ENCODE measurements at regions not wholly inside any gene's neighbourhood (a gene's known extent, or its start where the extent isn't known, plus 50 kb on each side); places are given as distances from the start of the nearest gene placed in this dataset.

DNA sequence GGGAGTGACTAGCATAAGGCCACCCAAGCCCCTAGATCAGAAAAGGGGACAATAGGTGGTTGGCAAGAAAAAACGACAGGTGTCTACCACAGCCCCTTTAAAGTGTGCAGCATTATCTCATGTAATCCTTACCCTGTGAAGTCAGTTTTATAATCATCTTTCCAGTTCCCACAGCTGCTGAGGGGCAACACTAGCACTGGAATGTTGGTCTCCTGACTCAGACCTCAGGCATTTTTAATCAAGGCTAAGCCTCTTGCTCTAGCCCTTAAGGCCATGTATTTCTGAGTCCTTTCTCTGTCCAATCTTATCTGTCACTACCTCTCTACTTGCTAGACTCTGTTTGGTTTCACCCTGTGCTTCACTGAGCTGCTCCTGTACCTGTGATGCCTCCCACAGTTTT, 171.7 kb downstream of the TLE3 start:
- no peak for TF ChIP-seq YY1 (IDR thresholded peaks at IDR 0.05)
- TF ChIP-seq REST (IDR thresholded peaks at IDR 0.05), result no peak
- TF ChIP-seq, protein P1, sequence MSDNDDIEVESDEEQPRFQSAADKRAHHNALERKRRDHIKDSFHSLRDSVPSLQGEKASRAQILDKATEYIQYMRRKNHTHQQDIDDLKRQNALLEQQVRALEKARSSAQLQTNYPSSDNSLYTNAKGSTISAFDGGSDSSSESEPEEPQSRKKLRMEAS (IDR thresholded peaks at IDR 0.05), result no peak
- no peak for TF ChIP-seq CTCF (IDR thresholded peaks at IDR 0.05; ENCODE audit: low read depth, low read length, missing input control)
- TF ChIP-seq RAD21 (IDR thresholded peaks at IDR 0.05), result no peak
- no peak for TF ChIP-seq TAF1 (conservative IDR thresholded peaks at IDR 0.05)
- no peak for TF ChIP-seq GABPA (IDR thresholded peaks at IDR 0.05 in 1 of 2, conservative IDR thresholded peaks at IDR 0.05 in 1 of 2)
- no peak for TF ChIP-seq JUND (IDR thresholded peaks at IDR 0.05)
- no peak for TF ChIP-seq HNF4G (IDR thresholded peaks at IDR 0.05)
- no peak for TF ChIP-seq SP1 (IDR thresholded peaks at IDR 0.05)
- TF ChIP-seq NR2F2 (IDR thresholded peaks at IDR 0.05), result no peak
- no peak for TF ChIP-seq ATF3 (IDR thresholded peaks at IDR 0.05)
- TF ChIP-seq, protein P2, sequence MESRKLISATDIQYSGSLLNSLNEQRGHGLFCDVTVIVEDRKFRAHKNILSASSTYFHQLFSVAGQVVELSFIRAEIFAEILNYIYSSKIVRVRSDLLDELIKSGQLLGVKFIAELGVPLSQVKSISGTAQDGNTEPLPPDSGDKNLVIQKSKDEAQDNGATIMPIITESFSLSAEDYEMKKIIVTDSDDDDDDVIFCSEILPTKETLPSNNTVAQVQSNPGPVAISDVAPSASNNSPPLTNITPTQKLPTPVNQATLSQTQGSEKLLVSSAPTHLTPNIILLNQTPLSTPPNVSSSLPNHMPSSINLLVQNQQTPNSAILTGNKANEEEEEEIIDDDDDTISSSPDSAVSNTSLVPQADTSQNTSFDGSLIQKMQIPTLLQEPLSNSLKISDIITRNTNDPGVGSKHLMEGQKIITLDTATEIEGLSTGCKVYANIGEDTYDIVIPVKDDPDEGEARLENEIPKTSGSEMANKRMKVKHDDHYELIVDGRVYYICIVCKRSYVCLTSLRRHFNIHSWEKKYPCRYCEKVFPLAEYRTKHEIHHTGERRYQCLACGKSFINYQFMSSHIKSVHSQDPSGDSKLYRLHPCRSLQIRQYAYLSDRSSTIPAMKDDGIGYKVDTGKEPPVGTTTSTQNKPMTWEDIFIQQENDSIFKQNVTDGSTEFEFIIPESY (IDR thresholded peaks at IDR 0.05), result no peak
- TF ChIP-seq EGR1 (IDR thresholded peaks at IDR 0.05; ENCODE audit: low read depth in 2 of 2), result no peak

Data from liver (tissue), 3 donors.